ENCODE measurements at regions not wholly inside any gene's neighbourhood (a gene's known extent, or its start where the extent isn't known, plus 50 kb on each side); places are given as distances from the start of the nearest gene placed in this dataset.

DNA sequence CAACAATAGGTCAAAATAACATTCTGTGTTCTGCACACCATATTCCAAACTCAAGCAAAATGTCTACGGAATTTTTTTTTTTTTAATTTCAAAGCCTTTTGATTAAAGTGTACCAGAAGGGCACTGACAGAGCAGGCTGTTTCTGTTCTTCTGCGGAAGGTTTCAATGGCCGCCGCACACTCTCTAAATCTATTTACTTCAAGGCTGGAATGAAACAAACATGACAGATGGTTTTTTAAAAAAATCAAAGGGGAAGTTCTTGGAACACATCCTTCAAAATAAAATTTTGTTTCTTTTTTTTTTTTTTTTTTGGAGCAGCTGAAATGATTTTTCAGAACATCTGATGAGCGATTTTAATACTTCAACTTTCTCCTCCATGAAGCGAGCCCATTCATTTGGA, 259.1 kb downstream of the TXNL1 start:
- no peak overlapping the region for H4K8ac ChIP-seq (ENCODE audit: low read depth in 2 of 2, low read length in 2 of 2)
- ChIA-PET POLR2A (ENCODE audit: unreplicated experiment) (no interaction called here), CTCF (interaction anchor here (0.6 kb wide), 1 partner anchor 115 kb away, joined by 6 read pairs; no protein-coding TSS in a partner anchor)
- no peak overlapping the region for H2BK5ac ChIP-seq (ENCODE audit: low read depth, low read length, poor library complexity, severe bottlenecking)
- H3K14ac ChIP-seq (replicated peaks; ENCODE audit: low read depth, low read length): no peak overlapping the region
- intact Hi-C loops (cut with micrococcal nuclease) (loop anchor here (10.0 kb wide), 1 partner anchor 114 kb away; no protein-coding TSS in a partner anchor), in situ Hi-C loops (cut with MboI; ENCODE audit: low sequenced_read_pairs) (no loop called here), dilution Hi-C loops (cut with HindIII; ENCODE audit: low sequenced_read_pairs, unreplicated experiment) (no loop called here)
- no peaks in the 10 kb centered on the region for H3K9me3 ChIP-seq (ENCODE audit: control insufficient read depth, insufficient read depth, low read length)
- no peaks in the 10 kb centered on the region for H4K20me1 ChIP-seq (ENCODE audit: insufficient read depth, low read length)
- H2AK9ac ChIP-seq (replicated peaks; ENCODE audit: low read depth, low read length, poor library complexity): no peak overlapping the region
- BruUV-seq (replicated peaks): no TSS peak
- no peak overlapping the region for H2BK15ac ChIP-seq (ENCODE audit: low read depth, low read length)
- H3K9me1 ChIP-seq (ENCODE audit: insufficient read depth, low read length): no peaks in the 10 kb centered on the region
- TF ChIP-seq RFX5 (IDR thresholded peaks at IDR 0.05; ENCODE audit: low read depth, low read length): no peak
- no peak for TF ChIP-seq CEBPB (IDR thresholded peaks at IDR 0.05; ENCODE audit: low read depth, low read length)
- TF ChIP-seq BHLHE40 (IDR thresholded peaks at IDR 0.05; ENCODE audit: low read depth, low read length): no peak
- no peak for TF ChIP-seq RCOR1 (IDR thresholded peaks at IDR 0.05; ENCODE audit: insufficient replicate concordance, low read length)
- TF ChIP-seq MAFK (IDR thresholded peaks at IDR 0.05; ENCODE audit: low read depth, low read length): no peak
- TF ChIP-seq RAD21 (IDR thresholded peaks at IDR 0.05; ENCODE audit: low read length): no peak
- TF ChIP-seq POLR2A (IDR thresholded peaks at IDR 0.05; ENCODE audit: low read depth, low read length): no peak
- no peak for TF ChIP-seq CTCF (conservative IDR thresholded peaks at IDR 0.05; ENCODE audit: low read depth, low read length)
- no peak overlapping the region for H3K27ac ChIP-seq (ENCODE audit: insufficient read depth, low read length)
- H4K5ac ChIP-seq (ENCODE audit: low read depth, low read length): no peak overlapping the region
- no CpG with 5 or more reads among the region's 6 CpGs for WGBS, 2 experiments (ENCODE audit: extremely low coverage in 2 of 2, insufficient read length in 1 of 2)
- H3K4ac ChIP-seq (ENCODE audit: low read depth, low read length): no peak overlapping the region
- H3K4me1 ChIP-seq (ENCODE audit: control insufficient read depth, insufficient read depth, low read length): no peaks in the 10 kb centered on the region
- no peak for DNase-seq
- ATAC-seq (ENCODE audit: low read depth): no peak
- H3K79me1 ChIP-seq (ENCODE audit: low read depth in 1 of 2, low read length in 2 of 2): no peaks in the 10 kb centered on the region
- H2BK20ac ChIP-seq (ENCODE audit: low read depth, low read length): no peak overlapping the region
- H3K9ac ChIP-seq (ENCODE audit: low read depth, low read length): no peak overlapping the region
- no peak overlapping the region for H2AFZ ChIP-seq (replicated peaks; ENCODE audit: low read length, poor library complexity)
- H2AK5ac ChIP-seq (ENCODE audit: low read depth, low read length): no peak overlapping the region
- no peak overlapping the region for H3K56ac ChIP-seq (ENCODE audit: extremely low read depth, insufficient read depth, low read length)
- no peaks in the 10 kb centered on the region for H3K36me3 ChIP-seq (ENCODE audit: control insufficient read depth, insufficient read depth, low read length)
- H3K23ac ChIP-seq (ENCODE audit: low read depth, low read length): no peak overlapping the region
- H2BK120ac ChIP-seq (ENCODE audit: low read depth, low read length): no peak overlapping the region
- H3K4me2 ChIP-seq (ENCODE audit: low read depth, low read length): peak overlapping the region; percentile 99; the same call in 1 of the 2 replicates
- H3K27me3 ChIP-seq (ENCODE audit: control insufficient read depth, insufficient read depth, low read length): no peaks in the 10 kb centered on the region
- no peak overlapping the region for H3K18ac ChIP-seq (ENCODE audit: low read depth, low read length)
- no peak overlapping the region for H3K4me3 ChIP-seq (ENCODE audit: insufficient read depth, low read depth, low read length)
- H4K91ac ChIP-seq (ENCODE audit: insufficient read depth, low read depth, low read length): no peak overlapping the region

Data from IMR-90 (cell line).